HepG2 (cell line): ENCODE measurements at regions not wholly inside any gene's neighbourhood (a gene's known extent, or its start where the extent isn't known, plus 50 kb on each side); places are given as distances from the start of the nearest gene placed in this dataset.
A peak's percentile ranks its signal among the peaks of the same experiment; 100 is the strongest.

ENCODE experiments used
- ATAC-seq: fragments of 200-7000 bp; cut with Tn5 transposase; 3 replicates; pipeline ENCODE4 v1.9.1; 2020; ENCODE audit warnings: mild to moderate bottlenecking, moderate library complexity
- BruUV-seq: library from RNA; stranded (reverse); fragments of 400-500 nt; replicated peaks from 2 replicates; lab custom pipeline; 2021; lab: Mats Ljungman, UMichigan
- CTCF ChIA-PET: fragments of 300-600 bp; formaldehyde crosslinking; extraction: SDS; loops from one replicate; lab custom pipeline; 2021; ENCODE audit warnings: low total read pairs, inconsistent platforms, low intra/inter-chr PET ratio; lab: Yijun Ruan, JAX
- POLR2A ChIA-PET: fragments of 350-600 bp; sonication (Branson Sonifier 250); formaldehyde crosslinking; loops from one replicate; lab custom pipeline; 2020; ENCODE audit warnings: antibody characterized with exemption, inconsistent platforms; lab: Yijun Ruan, JAX
- DNase-seq: peaks from one replicate; pipeline ENCODE4 v3.0.0-alpha.2; 2015; ENCODE audit warnings: low spot score
- FAIRE-seq: peaks from 3 replicates; lab custom pipeline; 2011; peaks lifted over from hg19 to GRCh38; lab: Jason Lieb, UNC
- H2AFZ ChIP-seq: one replicate; pipeline ENCODE4 v1.6.1; 2011; ENCODE audit warnings: low read length, inconsistent platforms
- H3K27ac ChIP-seq: fragments of 300-600 bp; 3 replicates; pipeline ENCODE4 v1.8.0; 2011; ENCODE audit warnings: mixed run types, mild to moderate bottlenecking, mixed read lengths, low read length, inconsistent platforms; ENCODE audit not compliant: insufficient read depth; ENCODE audit errors: extremely low read length
- H3K27me3 ChIP-seq, 2 experiments: fragments of 200-600 bp in 1 of 2; 2 replicates in 1 of 2; 3 replicates in 1 of 2; pipeline versions ENCODE4 v1.6.0 to v1.8.0; 2011; ENCODE audit warnings: low read length in 2 of 2, mild to moderate bottlenecking in 2 of 2, moderate library complexity in 2 of 2, inconsistent platforms in 1 of 2; ENCODE audit not compliant: insufficient read depth in 2 of 2, control insufficient read depth in 1 of 2
- H3K36me3 ChIP-seq, 2 experiments: fragments of 200-600 bp in 1 of 2; replicated peaks in 1 of 2; 2 replicates in 1 of 2; 3 replicates in 1 of 2; pipeline versions ENCODE4 v1.5.1 to v1.8.0; 2011; ENCODE audit warnings: low read length in 2 of 2, inconsistent platforms in 1 of 2; ENCODE audit not compliant: insufficient read depth in 2 of 2, control insufficient read depth in 1 of 2
- H3K4me1 ChIP-seq: 2 replicates; pipeline ENCODE4 v1.5.1; 2012; ENCODE audit warnings: low read length, inconsistent platforms; ENCODE audit not compliant: insufficient read depth
- H3K4me2 ChIP-seq: 2 replicates; pipeline ENCODE4 v1.6.0; 2011; ENCODE audit warnings: low read depth, low read length, inconsistent platforms
- H3K4me3 ChIP-seq, 3 experiments: fragments of 200-600 bp in 1 of 3; sonication (generic), shearing (Covaris generic) in 1 of 3; replicated peaks in 1 of 3; 2 replicates each; pipeline ENCODE4 v1.5.1; 2011 to 2016; ENCODE audit warnings: low read length in 3 of 3, inconsistent platforms in 2 of 3, low read depth in 2 of 3, mild to moderate bottlenecking in 2 of 3, control low read depth in 1 of 3, mixed read lengths in 1 of 3; ENCODE audit not compliant: insufficient read depth in 1 of 3
- H3K79me2 ChIP-seq: one replicate; pipeline ENCODE4 v1.6.1; 2011; ENCODE audit warnings: low read length, inconsistent platforms; ENCODE audit not compliant: insufficient read depth
- H3K9ac ChIP-seq: 2 replicates; pipeline ENCODE4 v1.6.0; 2011; ENCODE audit warnings: mild to moderate bottlenecking, low read depth, low read length, inconsistent platforms; ENCODE audit not compliant: insufficient read depth
- H3K9me3 ChIP-seq: 2 replicates; pipeline ENCODE4 v1.5.1; 2012; ENCODE audit warnings: mild to moderate bottlenecking, low read length
- H4K20me1 ChIP-seq: 2 replicates; pipeline ENCODE4 v1.6.0; 2011; ENCODE audit warnings: inconsistent platforms, mild to moderate bottlenecking, low read length, moderate library complexity; ENCODE audit not compliant: insufficient read depth
- CREB1 ChIP-seq, 2 experiments: fragments of 450-650 bp in 1 of 2; IDR thresholded peaks; 2 replicates each; pipeline ENCODE4 v1.6.1; 2016 to 2017; ENCODE audit warnings: control low read depth in 1 of 2, mild to moderate bottlenecking in 1 of 2, missing compliant biosample characterization in 1 of 2, missing genetic modification characterization in 1 of 2
- ZNF326 ChIP-seq: sonication (generic); formaldehyde crosslinking; IDR thresholded peaks from 2 replicates; pipeline ENCODE4 v1.4.0; 2020; ENCODE audit warnings: missing genetic modification reagents, borderline replicate concordance
- WGBS: methylation state at CpG from one replicate; pipeline ENCODE4 v1.1.6; 2017; ENCODE audit warnings: low lambda C conversion rate; 5-methylcytosine and 5-hydroxymethylcytosine counted together
- in situ Hi-C: cut with HindIII; loops from 2 replicates; pipeline ENCODE4 v1.10.0; 2017; ENCODE audit warnings: low pct_unique_long_range_greater_than_20kb; ENCODE audit not compliant: extremely low pct_ligation_motif_present
- intact Hi-C: fragments of 100-400 bp; cut with micrococcal nuclease; formaldehyde crosslinking; loops from one replicate; pipeline ENCODE4 v1.10.0; 2022; ENCODE audit not compliant: unreplicated experiment
- TF ChIP-seq, protein P1 (sequence below): sonication (generic); formaldehyde crosslinking; IDR thresholded peaks from 2 replicates; pipeline ENCODE4 v1.4.0; 2020; ENCODE audit warnings: missing genetic modification reagents, borderline replicate concordance
- TF ChIP-seq, protein P2 (sequence below), 2 experiments: IDR thresholded peaks; 2 replicates each; pipeline ENCODE4 v1.6.1; 2011 to 2012; ENCODE audit warnings: low read length in 2 of 2, borderline replicate concordance in 1 of 2, low read depth in 1 of 2, mild to moderate bottlenecking in 1 of 2, moderate library complexity in 1 of 2
- TF ChIP-seq, protein P3 (sequence below): IDR thresholded peaks from 2 replicates; pipeline ENCODE4 v1.6.1; 2016; ENCODE audit warnings: missing biosample characterization, missing genetic modification reagents, low read depth
- TF ChIP-seq, protein P4 (sequence below): sonication (generic); formaldehyde crosslinking; IDR thresholded peaks from 2 replicates; pipeline ENCODE4 v1.5.0; 2020; ENCODE audit warnings: missing genetic modification reagents

DNA sequence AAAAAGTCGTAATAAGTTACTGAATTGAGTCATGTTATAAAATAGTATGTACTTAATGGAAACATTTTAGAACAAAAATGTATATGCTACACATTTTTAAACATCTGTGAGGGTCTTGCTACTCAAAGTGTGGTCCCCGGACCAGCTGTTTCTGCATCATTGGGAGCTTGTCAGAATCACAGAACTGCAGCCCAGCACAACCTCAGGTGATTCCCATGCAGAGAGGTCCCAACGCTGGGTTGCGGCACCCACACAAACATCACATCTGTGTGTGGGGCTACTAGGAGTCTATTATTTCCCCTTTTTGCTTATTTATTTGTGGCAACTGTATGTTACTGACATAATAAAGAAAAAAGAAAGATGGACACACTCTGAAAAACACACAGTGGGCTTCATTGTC lies 146.6 kb downstream of the BMS1 start (continued):
- TF ChIP-seq, protein P1, sequence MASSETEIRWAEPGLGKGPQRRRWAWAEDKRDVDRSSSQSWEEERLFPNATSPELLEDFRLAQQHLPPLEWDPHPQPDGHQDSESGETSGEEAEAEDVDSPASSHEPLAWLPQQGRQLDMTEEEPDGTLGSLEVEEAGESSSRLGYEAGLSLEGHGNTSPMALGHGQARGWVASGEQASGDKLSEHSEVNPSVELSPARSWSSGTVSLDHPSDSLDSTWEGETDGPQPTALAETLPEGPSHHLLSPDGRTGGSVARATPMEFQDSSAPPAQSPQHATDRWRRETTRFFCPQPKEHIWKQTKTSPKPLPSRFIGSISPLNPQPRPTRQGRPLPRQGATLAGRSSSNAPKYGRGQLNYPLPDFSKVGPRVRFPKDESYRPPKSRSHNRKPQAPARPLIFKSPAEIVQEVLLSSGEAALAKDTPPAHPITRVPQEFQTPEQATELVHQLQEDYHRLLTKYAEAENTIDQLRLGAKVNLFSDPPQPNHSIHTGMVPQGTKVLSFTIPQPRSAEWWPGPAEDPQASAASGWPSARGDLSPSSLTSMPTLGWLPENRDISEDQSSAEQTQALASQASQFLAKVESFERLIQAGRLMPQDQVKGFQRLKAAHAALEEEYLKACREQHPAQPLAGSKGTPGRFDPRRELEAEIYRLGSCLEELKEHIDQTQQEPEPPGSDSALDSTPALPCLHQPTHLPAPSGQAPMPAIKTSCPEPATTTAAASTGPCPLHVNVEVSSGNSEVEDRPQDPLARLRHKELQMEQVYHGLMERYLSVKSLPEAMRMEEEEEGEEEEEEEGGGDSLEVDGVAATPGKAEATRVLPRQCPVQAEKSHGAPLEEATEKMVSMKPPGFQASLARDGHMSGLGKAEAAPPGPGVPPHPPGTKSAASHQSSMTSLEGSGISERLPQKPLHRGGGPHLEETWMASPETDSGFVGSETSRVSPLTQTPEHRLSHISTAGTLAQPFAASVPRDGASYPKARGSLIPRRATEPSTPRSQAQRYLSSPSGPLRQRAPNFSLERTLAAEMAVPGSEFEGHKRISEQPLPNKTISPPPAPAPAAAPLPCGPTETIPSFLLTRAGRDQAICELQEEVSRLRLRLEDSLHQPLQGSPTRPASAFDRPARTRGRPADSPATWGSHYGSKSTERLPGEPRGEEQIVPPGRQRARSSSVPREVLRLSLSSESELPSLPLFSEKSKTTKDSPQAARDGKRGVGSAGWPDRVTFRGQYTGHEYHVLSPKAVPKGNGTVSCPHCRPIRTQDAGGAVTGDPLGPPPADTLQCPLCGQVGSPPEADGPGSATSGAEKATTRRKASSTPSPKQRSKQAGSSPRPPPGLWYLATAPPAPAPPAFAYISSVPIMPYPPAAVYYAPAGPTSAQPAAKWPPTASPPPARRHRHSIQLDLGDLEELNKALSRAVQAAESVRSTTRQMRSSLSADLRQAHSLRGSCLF (CRISPR knock-in tag), result no peak
- TF ChIP-seq, protein P2, sequence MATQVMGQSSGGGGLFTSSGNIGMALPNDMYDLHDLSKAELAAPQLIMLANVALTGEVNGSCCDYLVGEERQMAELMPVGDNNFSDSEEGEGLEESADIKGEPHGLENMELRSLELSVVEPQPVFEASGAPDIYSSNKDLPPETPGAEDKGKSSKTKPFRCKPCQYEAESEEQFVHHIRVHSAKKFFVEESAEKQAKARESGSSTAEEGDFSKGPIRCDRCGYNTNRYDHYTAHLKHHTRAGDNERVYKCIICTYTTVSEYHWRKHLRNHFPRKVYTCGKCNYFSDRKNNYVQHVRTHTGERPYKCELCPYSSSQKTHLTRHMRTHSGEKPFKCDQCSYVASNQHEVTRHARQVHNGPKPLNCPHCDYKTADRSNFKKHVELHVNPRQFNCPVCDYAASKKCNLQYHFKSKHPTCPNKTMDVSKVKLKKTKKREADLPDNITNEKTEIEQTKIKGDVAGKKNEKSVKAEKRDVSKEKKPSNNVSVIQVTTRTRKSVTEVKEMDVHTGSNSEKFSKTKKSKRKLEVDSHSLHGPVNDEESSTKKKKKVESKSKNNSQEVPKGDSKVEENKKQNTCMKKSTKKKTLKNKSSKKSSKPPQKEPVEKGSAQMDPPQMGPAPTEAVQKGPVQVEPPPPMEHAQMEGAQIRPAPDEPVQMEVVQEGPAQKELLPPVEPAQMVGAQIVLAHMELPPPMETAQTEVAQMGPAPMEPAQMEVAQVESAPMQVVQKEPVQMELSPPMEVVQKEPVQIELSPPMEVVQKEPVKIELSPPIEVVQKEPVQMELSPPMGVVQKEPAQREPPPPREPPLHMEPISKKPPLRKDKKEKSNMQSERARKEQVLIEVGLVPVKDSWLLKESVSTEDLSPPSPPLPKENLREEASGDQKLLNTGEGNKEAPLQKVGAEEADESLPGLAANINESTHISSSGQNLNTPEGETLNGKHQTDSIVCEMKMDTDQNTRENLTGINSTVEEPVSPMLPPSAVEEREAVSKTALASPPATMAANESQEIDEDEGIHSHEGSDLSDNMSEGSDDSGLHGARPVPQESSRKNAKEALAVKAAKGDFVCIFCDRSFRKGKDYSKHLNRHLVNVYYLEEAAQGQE (IDR thresholded peaks at IDR 0.05; ENCODE audit: borderline replicate concordance in 1 of 2, low read depth in 1 of 2, low read length in 2 of 2), result no peak
- no peak for TF ChIP-seq ZNF326 (CRISPR knock-in tag)

DNA sequence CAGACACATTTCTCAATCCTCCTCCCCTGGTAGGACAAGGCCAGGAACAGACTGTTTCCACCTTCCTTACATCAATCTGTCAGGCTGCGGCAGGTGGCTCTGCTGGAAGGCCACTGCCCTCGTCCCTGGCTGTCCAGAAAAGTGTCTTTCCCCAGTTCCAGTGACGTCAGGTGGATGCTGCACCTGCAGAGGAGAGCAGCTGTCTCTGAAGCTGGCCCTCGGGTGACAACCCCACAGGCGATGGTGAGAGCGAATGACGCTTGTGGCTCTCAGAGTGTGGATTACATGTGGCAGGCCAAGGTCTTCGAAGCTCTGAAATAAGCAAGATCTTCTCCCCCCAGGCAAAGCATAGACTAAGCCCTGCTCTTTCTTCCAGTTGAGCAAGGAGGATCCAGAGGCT lies 146.9 kb upstream of the RET start:
- in situ Hi-C loops, result no loop called here
- Histone ChIP-seq H3K79me2 (no peaks in the 10 kb centered on the region), H3K4me3 (no peak overlapping the region), H4K20me1 (no peaks in the 10 kb centered on the region), H3K4me1 (no peaks in the 10 kb centered on the region), H3K4me2 (no peak overlapping the region), H3K27ac (no peak overlapping the region), H3K27me3 (peaks cover 16 to 58% of the 10 kb centered on the region in 2 experiments; a peak in 4 of 5 replicates), H3K36me3 (no peaks in the 10 kb centered on the region), H3K9me3 (no peaks in the 10 kb centered on the region), H3K9ac (no peak overlapping the region), H2AFZ (no peak overlapping the region)
- ChIA-PET POLR2A (no interaction called here), CTCF (no interaction called here)
- ATAC-seq (no peak), FAIRE-seq (no peak), DNase-seq (no peak)
- WGBS, result 21% methylated on average over 4 of the region's 8 CpGs
- no TSS peak for BruUV-seq
- TF ChIP-seq, protein P3, sequence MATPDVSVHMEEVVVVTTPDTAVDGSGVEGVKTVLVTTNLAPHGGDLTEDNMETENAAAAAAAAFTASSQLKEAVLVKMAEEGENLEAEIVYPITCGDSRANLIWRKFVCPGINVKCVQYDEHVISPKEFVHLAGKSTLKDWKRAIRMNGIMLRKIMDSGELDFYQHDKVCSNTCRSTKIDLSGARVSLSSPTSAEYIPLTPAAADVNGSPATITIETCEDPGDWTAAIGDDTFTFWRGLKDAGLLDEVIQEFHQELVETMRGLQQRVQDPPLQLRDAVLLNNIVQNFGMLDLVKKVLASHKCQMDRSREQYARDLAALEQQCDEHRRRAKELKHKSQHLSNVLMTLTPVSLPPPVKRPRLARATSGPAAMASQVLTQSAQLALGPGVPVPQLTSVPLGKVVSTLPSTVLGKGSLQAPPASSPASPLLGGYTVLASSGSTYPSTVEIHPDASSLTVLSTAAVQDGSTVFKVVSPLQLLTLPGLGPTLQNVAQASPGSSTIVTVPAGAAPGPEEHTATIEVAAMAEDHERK, result no peak
- peak; percentile 81 for TF ChIP-seq CREB1 (IDR thresholded peaks at IDR 0.05)
- TF ChIP-seq CREB1 (CRISPR knock-in tag; IDR thresholded peaks at IDR 0.05), result no peak
- TF ChIP-seq, protein P4, sequence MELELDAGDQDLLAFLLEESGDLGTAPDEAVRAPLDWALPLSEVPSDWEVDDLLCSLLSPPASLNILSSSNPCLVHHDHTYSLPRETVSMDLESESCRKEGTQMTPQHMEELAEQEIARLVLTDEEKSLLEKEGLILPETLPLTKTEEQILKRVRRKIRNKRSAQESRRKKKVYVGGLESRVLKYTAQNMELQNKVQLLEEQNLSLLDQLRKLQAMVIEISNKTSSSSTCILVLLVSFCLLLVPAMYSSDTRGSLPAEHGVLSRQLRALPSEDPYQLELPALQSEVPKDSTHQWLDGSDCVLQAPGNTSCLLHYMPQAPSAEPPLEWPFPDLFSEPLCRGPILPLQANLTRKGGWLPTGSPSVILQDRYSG, result no peak
- intact Hi-C loops, result no loop called here
